IMR-90 (cell line): ENCODE measurements at regions not wholly inside any gene's neighbourhood (a gene's known extent, or its start where the extent isn't known, plus 50 kb on each side); places are given as distances from the start of the nearest gene placed in this dataset.

Experiments used
- ATAC-seq: fragments of 200-7000 bp; cut with Tn5 transposase; 2 replicates; pipeline ENCODE4 v1.9.1; 2020; ENCODE audit warnings: low read depth, mild to moderate bottlenecking, moderate library complexity
- BruUV-seq: library from RNA; stranded (reverse); fragments of 400-500 nt; replicated peaks from 2 replicates; lab custom pipeline; 2021; lab: Mats Ljungman, UMichigan
- CTCF ChIA-PET: fragments of 300-600 bp; formaldehyde crosslinking; extraction: SDS; loops from one replicate; lab custom pipeline; 2021; ENCODE audit warnings: antibody characterized with exemption; lab: Yijun Ruan, JAX
- POLR2A ChIA-PET: fragments of 300-600 bp; sonication (Branson Sonifier 250); formaldehyde crosslinking; loops from one replicate; lab custom pipeline; 2022; ENCODE audit warnings: antibody characterized with exemption; ENCODE audit not compliant: unreplicated experiment; lab: Charles Lee
- DNase-seq: peaks from one replicate; pipeline ENCODE4 v3.0.0; 2013
- H2AFZ ChIP-seq: replicated peaks from 2 replicates; pipeline ENCODE3; 2013; ENCODE audit warnings: low read length, mild to moderate bottlenecking; ENCODE audit not compliant: poor library complexity
- H2AK5ac ChIP-seq: 2 replicates; pipeline ENCODE4 v1.6.1; 2013; ENCODE audit warnings: low read depth, low read length, inconsistent platforms
- H2AK9ac ChIP-seq: replicated peaks from 2 replicates; pipeline ENCODE3; 2013; ENCODE audit warnings: mild to moderate bottlenecking, low read depth, low read length, moderate library complexity; ENCODE audit not compliant: poor library complexity
- H2BK120ac ChIP-seq: 2 replicates; pipeline ENCODE4 v1.6.1; 2013; ENCODE audit warnings: low read depth, low read length, inconsistent platforms
- H2BK15ac ChIP-seq: 3 replicates; pipeline ENCODE4 v1.6.1; 2013; ENCODE audit warnings: low read depth, low read length, inconsistent platforms
- H2BK20ac ChIP-seq: 2 replicates; pipeline ENCODE4 v1.6.1; 2013; ENCODE audit warnings: low read depth, mild to moderate bottlenecking, inconsistent platforms, low read length, moderate library complexity
- H2BK5ac ChIP-seq: 2 replicates; pipeline ENCODE4 v1.6.1; 2013; ENCODE audit warnings: mild to moderate bottlenecking, low read depth, low read length, inconsistent platforms; ENCODE audit not compliant: poor library complexity, severe bottlenecking
- H3K14ac ChIP-seq: replicated peaks from 2 replicates; pipeline ENCODE4 v1.6.1; 2013; ENCODE audit warnings: low read depth, low read length, inconsistent platforms
- H3K18ac ChIP-seq: 2 replicates; pipeline ENCODE4 v1.6.1; 2013; ENCODE audit warnings: low read depth, low read length, control low read depth
- H3K23ac ChIP-seq: 2 replicates; pipeline ENCODE4 v1.6.1; 2013; ENCODE audit warnings: low read depth, low read length, inconsistent platforms
- H3K27ac ChIP-seq: 2 replicates; pipeline ENCODE4 v1.5.1; 2013; ENCODE audit warnings: mild to moderate bottlenecking, control low read depth, low read length; ENCODE audit not compliant: insufficient read depth
- H3K27me3 ChIP-seq: 2 replicates; pipeline ENCODE4 v1.6.1; 2013; ENCODE audit warnings: low read length; ENCODE audit not compliant: control insufficient read depth, insufficient read depth
- H3K36me3 ChIP-seq: 2 replicates; pipeline ENCODE4 v1.6.1; 2013; ENCODE audit warnings: low read length, mixed read lengths; ENCODE audit not compliant: control insufficient read depth, insufficient read depth
- H3K4ac ChIP-seq: 2 replicates; pipeline ENCODE4 v1.6.1; 2013; ENCODE audit warnings: low read depth, low read length, inconsistent platforms
- H3K4me1 ChIP-seq: 2 replicates; pipeline ENCODE4 v1.6.1; 2013; ENCODE audit warnings: low read length, mixed read lengths; ENCODE audit not compliant: control insufficient read depth, insufficient read depth
- H3K4me2 ChIP-seq: 2 replicates; pipeline ENCODE4 v1.6.1; 2013; ENCODE audit warnings: low read depth, mild to moderate bottlenecking, control low read depth, low read length, moderate library complexity
- H3K4me3 ChIP-seq: 2 replicates; pipeline ENCODE4 v1.5.1; 2013; ENCODE audit warnings: low read depth, mild to moderate bottlenecking, control low read depth, low read length, moderate library complexity; ENCODE audit not compliant: insufficient read depth
- H3K56ac ChIP-seq: 2 replicates; pipeline ENCODE4 v1.6.1; 2013; ENCODE audit warnings: low read length, inconsistent platforms; ENCODE audit not compliant: insufficient read depth; ENCODE audit errors: extremely low read depth
- H3K79me1 ChIP-seq, 2 experiments: 2 replicates each; pipeline ENCODE4 v1.6.1; 2013; ENCODE audit warnings: low read length in 2 of 2, inconsistent platforms in 1 of 2, low read depth in 1 of 2
- H3K9ac ChIP-seq: 2 replicates; pipeline ENCODE4 v1.6.1; 2013; ENCODE audit warnings: low read depth, low read length, control low read depth
- H3K9me1 ChIP-seq: 2 replicates; pipeline ENCODE4 v1.6.1; 2013; ENCODE audit warnings: low read length, inconsistent platforms; ENCODE audit not compliant: insufficient read depth
- H3K9me3 ChIP-seq: 2 replicates; pipeline ENCODE4 v1.6.1; 2013; ENCODE audit warnings: low read length; ENCODE audit not compliant: control insufficient read depth, insufficient read depth
- H4K20me1 ChIP-seq: 2 replicates; pipeline ENCODE4 v1.6.1; 2013; ENCODE audit warnings: low read length, inconsistent platforms; ENCODE audit not compliant: insufficient read depth
- H4K5ac ChIP-seq: 2 replicates; pipeline ENCODE4 v1.6.1; 2013; ENCODE audit warnings: mild to moderate bottlenecking, low read depth, low read length, control low read depth
- H4K8ac ChIP-seq, 2 experiments: 2 replicates each; pipeline ENCODE4 v1.6.1; 2013; ENCODE audit warnings: low read depth in 2 of 2, low read length in 2 of 2, control low read depth in 1 of 2, inconsistent platforms in 1 of 2
- H4K91ac ChIP-seq: 2 replicates; pipeline ENCODE4 v1.6.1; 2013; ENCODE audit warnings: low read depth, low read length, inconsistent platforms; ENCODE audit not compliant: insufficient read depth
- BHLHE40 ChIP-seq: fragments of 150-350 bp; IDR thresholded peaks from 2 replicates; pipeline ENCODE4 v1.6.1; 2016; ENCODE audit warnings: mild to moderate bottlenecking, low read depth, low read length
- CEBPB ChIP-seq: IDR thresholded peaks from 2 replicates; pipeline ENCODE4 v1.6.1; 2012; ENCODE audit warnings: low read depth, low read length, improper control_type of control experiment
- CHD1 ChIP-seq: IDR thresholded peaks from 2 replicates; pipeline ENCODE4 v1.6.1; 2012; ENCODE audit warnings: low read depth, low read length, improper control_type of control experiment
- ELK1 ChIP-seq: fragments of 150-350 bp; IDR thresholded peaks from 2 replicates; pipeline ENCODE4 v1.6.1; 2016; ENCODE audit warnings: low read depth, mild to moderate bottlenecking, low read length, moderate library complexity, borderline replicate concordance
- FOS ChIP-seq: fragments of 150-350 bp; IDR thresholded peaks from 2 replicates; pipeline ENCODE4 v1.6.1; 2016; ENCODE audit warnings: low read depth, low read length
- MAFK ChIP-seq: IDR thresholded peaks from 2 replicates; pipeline ENCODE4 v1.6.1; 2012; ENCODE audit warnings: low read depth, low read length, improper control_type of control experiment
- MAZ ChIP-seq: IDR thresholded peaks from 2 replicates; pipeline ENCODE4 v1.6.1; 2012; ENCODE audit warnings: low read depth, mild to moderate bottlenecking, low read length, improper control_type of control experiment, moderate library complexity, borderline replicate concordance
- MXI1 ChIP-seq: IDR thresholded peaks from 2 replicates; pipeline ENCODE4 v1.6.1; 2012; ENCODE audit warnings: low read depth, mild to moderate bottlenecking, low read length, moderate library complexity, borderline replicate concordance
- NFE2L2 ChIP-seq: fragments of 150-350 bp; IDR thresholded peaks from 2 replicates; pipeline ENCODE4 v1.6.1; 2016; ENCODE audit warnings: low read depth, mild to moderate bottlenecking, low read length
- POLR2A ChIP-seq: IDR thresholded peaks from 2 replicates; pipeline ENCODE4 v1.6.1; 2012; ENCODE audit warnings: mild to moderate bottlenecking, low read depth, low read length
- RAD21 ChIP-seq: IDR thresholded peaks from 2 replicates; pipeline ENCODE4 v1.6.1; 2012; ENCODE audit warnings: low read length, improper control_type of control experiment
- RCOR1 ChIP-seq: IDR thresholded peaks from 2 replicates; pipeline ENCODE4 v1.6.1; 2012; ENCODE audit warnings: mild to moderate bottlenecking, low read length, improper control_type of control experiment; ENCODE audit not compliant: insufficient replicate concordance
- RFX5 ChIP-seq: IDR thresholded peaks from 2 replicates; pipeline ENCODE4 v1.8.0; 2012; ENCODE audit warnings: low read depth, mild to moderate bottlenecking, low read length, moderate library complexity
- SMC3 ChIP-seq: fragments of 150-350 bp; IDR thresholded peaks from 2 replicates; pipeline ENCODE4 v1.6.1; 2016; ENCODE audit warnings: low read depth, mild to moderate bottlenecking, antibody characterized with exemption, low read length, moderate library complexity
- USF2 ChIP-seq: fragments of 150-350 bp; IDR thresholded peaks from 2 replicates; pipeline ENCODE4 v1.6.1; 2017; ENCODE audit warnings: mild to moderate bottlenecking, antibody characterized with exemption, low read length, low read depth
- dilution Hi-C: fragments of 300-500 bp; cut with HindIII; formaldehyde crosslinking; loops from one replicate; pipeline ENCODE4 v1.14.3; 2018; ENCODE audit warnings: low sequenced_read_pairs; ENCODE audit not compliant: unreplicated experiment
- in situ Hi-C: fragments of 300-500 bp; cut with MboI; formaldehyde crosslinking; loops from 3 replicates; pipeline ENCODE4 v1.14.3; 2019; ENCODE audit warnings: low sequenced_read_pairs, inconsistent platforms, mixed read lengths
- intact Hi-C: fragments of 100-400 bp; cut with micrococcal nuclease; formaldehyde crosslinking; loops from 2 replicates; pipeline ENCODE4 v1.10.0; 2022
- TF ChIP-seq, protein P1 (sequence below): conservative IDR thresholded peaks from 2 replicates; pipeline ENCODE4 v1.5.1; 2012; ENCODE audit warnings: mild to moderate bottlenecking, low read depth, low read length, improper control_type of control experiment

DNA sequence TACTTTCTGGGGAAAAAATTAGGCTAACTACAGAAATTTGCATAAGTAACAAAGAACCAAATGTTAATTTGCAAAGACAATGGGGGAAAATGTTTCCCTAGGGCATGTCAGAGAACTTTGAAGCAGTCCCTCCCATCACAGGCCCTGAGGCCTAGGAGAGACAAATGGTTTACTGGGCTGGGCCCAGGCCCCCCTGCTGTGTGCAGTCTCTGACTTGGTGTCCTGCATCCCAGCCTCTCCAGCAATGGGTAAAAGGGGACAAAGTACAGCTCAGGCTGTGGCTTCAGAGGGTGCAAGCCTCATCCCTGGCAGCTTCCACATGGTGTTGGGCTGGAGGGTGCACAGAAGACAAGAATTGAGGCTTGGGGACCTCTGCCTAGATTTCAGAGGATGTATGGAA is 788.4 kb downstream of the FRK start:
- H3K9ac ChIP-seq = no peak overlapping the region
- no peak overlapping the region for H2BK120ac ChIP-seq
- no peak overlapping the region for H3K27ac ChIP-seq
- H2BK5ac ChIP-seq = no peak overlapping the region
- H4K20me1 ChIP-seq = no peaks in the 10 kb centered on the region
- no peak overlapping the region for H3K14ac ChIP-seq
- in situ Hi-C loops = no loop called here
- no peak overlapping the region for H3K18ac ChIP-seq
- H4K91ac ChIP-seq = no peak overlapping the region
- H2BK15ac ChIP-seq = no peak overlapping the region
- intact Hi-C loops = no loop called here
- dilution Hi-C loops = no loop called here
- no peak overlapping the region for H2AFZ ChIP-seq
- no peaks in the 10 kb centered on the region for H3K27me3 ChIP-seq
- peaks cover 4% of the 10 kb centered on the region; the same call in 1 of the 2 replicates for H3K9me3 ChIP-seq
- no peak overlapping the region for H3K4me2 ChIP-seq
- no peaks in the 10 kb centered on the region for H3K36me3 ChIP-seq
- no peak overlapping the region for H4K8ac ChIP-seq
- H3K4me3 ChIP-seq = no peak overlapping the region
- CTCF ChIA-PET = no interaction called here
- no peak for TF ChIP-seq ELK1
- no peak for TF ChIP-seq BHLHE40
- no peak for TF ChIP-seq MAZ
- no peak for TF ChIP-seq CEBPB
- no peak for TF ChIP-seq RAD21
- TF ChIP-seq NFE2L2 = no peak
- no peak for TF ChIP-seq CHD1
- no peak for TF ChIP-seq RCOR1
- no peak for TF ChIP-seq MXI1
- TF ChIP-seq SMC3 = no peak
- no peak for TF ChIP-seq FOS
- TF ChIP-seq, protein P1, sequence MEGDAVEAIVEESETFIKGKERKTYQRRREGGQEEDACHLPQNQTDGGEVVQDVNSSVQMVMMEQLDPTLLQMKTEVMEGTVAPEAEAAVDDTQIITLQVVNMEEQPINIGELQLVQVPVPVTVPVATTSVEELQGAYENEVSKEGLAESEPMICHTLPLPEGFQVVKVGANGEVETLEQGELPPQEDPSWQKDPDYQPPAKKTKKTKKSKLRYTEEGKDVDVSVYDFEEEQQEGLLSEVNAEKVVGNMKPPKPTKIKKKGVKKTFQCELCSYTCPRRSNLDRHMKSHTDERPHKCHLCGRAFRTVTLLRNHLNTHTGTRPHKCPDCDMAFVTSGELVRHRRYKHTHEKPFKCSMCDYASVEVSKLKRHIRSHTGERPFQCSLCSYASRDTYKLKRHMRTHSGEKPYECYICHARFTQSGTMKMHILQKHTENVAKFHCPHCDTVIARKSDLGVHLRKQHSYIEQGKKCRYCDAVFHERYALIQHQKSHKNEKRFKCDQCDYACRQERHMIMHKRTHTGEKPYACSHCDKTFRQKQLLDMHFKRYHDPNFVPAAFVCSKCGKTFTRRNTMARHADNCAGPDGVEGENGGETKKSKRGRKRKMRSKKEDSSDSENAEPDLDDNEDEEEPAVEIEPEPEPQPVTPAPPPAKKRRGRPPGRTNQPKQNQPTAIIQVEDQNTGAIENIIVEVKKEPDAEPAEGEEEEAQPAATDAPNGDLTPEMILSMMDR = no peak
- no peak for TF ChIP-seq POLR2A
- TF ChIP-seq USF2 = no peak
- TF ChIP-seq MAFK = no peak
- no peak for TF ChIP-seq RFX5
- H3K4ac ChIP-seq = no peak overlapping the region
- POLR2A ChIA-PET = no interaction called here
- no peak for ATAC-seq
- DNase-seq = no peak
- H3K4me1 ChIP-seq = no peaks in the 10 kb centered on the region
- no peaks in the 10 kb centered on the region for H3K9me1 ChIP-seq
- no peak overlapping the region for H2BK20ac ChIP-seq
- no peak overlapping the region for H4K5ac ChIP-seq
- H3K23ac ChIP-seq = no peak overlapping the region
- no TSS peak for BruUV-seq
- H2AK5ac ChIP-seq = no peak overlapping the region
- no peaks in the 10 kb centered on the region for H3K79me1 ChIP-seq
- no peak overlapping the region for H2AK9ac ChIP-seq
- no peak overlapping the region for H3K56ac ChIP-seq
